T-helper 2 cell treated with Interferon-gamma antibody and Interleukin-4, amounts not matched to agents 5 μg/mL and 100 μg/mL, for 36 hours (primary cell): ENCODE measurements at regions not wholly inside any gene's neighbourhood (a gene's known extent, or its start where the extent isn't known, plus 50 kb on each side); places are given as distances from the start of the nearest gene placed in this dataset.
"Not testable (repeated sequence)": the region's sequence is repeated elsewhere in the genome, so short reads cannot be mapped to it uniquely, and the experiment has no call there.

Experiments
- DNase-seq: peaks from one replicate; pipeline ENCODE4 v3.0.0; 2021; ENCODE audit warnings: low spot score
- H3K27ac Mint-ChIP-seq: one replicate; pipeline ENCODE4 v1.8.0; 2021; ENCODE audit warnings: mild to moderate bottlenecking, mixed read lengths
- H3K27me3 Mint-ChIP-seq: one replicate; pipeline ENCODE4 v1.8.0; 2021; ENCODE audit warnings: low read depth, mixed read lengths
- H3K36me3 Mint-ChIP-seq: one replicate; pipeline ENCODE4 v1.8.0; 2021; ENCODE audit warnings: low read depth, mixed read lengths
- H3K4me1 Mint-ChIP-seq: one replicate; pipeline ENCODE4 v1.8.0; 2021; ENCODE audit warnings: low read depth, mixed read lengths
- H3K4me3 Mint-ChIP-seq: one replicate; pipeline ENCODE4 v1.8.0; 2022; ENCODE audit warnings: mild to moderate bottlenecking, moderate library complexity, mixed read lengths
- H3K9me3 Mint-ChIP-seq: one replicate; pipeline ENCODE4 v1.8.0; 2021; ENCODE audit warnings: mixed read lengths

DNA sequence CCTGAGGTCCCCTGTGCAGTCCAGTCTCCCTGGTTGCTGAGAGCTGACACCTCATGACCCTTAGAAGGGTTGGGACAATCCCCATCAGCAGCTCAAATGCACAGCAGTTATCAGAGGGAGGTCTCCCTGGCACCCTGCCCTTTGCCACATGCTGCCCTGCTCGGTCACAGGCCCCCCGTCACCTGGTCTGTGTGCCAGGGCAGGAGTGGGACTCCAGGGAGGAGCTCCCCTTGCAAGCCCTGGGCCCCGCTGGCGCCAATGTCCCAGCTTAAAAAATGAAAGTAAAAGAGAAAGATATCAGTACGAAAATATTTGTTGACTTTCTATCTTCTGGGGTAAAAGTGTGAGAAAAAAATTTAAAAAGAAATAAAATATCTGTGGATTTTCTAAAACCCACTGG, 68.1 kb upstream of the SLC22A16 start:
- H3K9me3 Mint-ChIP-seq: peaks cover 15% of the 10 kb centered on the region
- H3K27ac Mint-ChIP-seq: peak overlapping the region; percentile 74
- H3K27me3 Mint-ChIP-seq: peaks cover 11% of the 10 kb centered on the region
- peaks cover 11% of the 10 kb centered on the region for H3K4me1 Mint-ChIP-seq
- peak overlapping the region; percentile 53 for H3K4me3 Mint-ChIP-seq
- no peak for DNase-seq
- H3K36me3 Mint-ChIP-seq: peaks cover 5% of the 10 kb centered on the region

GRCh38 chr6:110543106-110543505, 66.7 kb upstream of the SLC22A16 start:
- no peak for DNase-seq
- peaks cover 11% of the 10 kb centered on the region for H3K36me3 Mint-ChIP-seq
- no peak overlapping the region for H3K4me3 Mint-ChIP-seq
- peaks cover 19% of the 10 kb centered on the region for H3K9me3 Mint-ChIP-seq
- peaks cover 14% of the 10 kb centered on the region for H3K4me1 Mint-ChIP-seq
- peaks cover 11% of the 10 kb centered on the region for H3K27me3 Mint-ChIP-seq
- no peak overlapping the region for H3K27ac Mint-ChIP-seq

DNA sequence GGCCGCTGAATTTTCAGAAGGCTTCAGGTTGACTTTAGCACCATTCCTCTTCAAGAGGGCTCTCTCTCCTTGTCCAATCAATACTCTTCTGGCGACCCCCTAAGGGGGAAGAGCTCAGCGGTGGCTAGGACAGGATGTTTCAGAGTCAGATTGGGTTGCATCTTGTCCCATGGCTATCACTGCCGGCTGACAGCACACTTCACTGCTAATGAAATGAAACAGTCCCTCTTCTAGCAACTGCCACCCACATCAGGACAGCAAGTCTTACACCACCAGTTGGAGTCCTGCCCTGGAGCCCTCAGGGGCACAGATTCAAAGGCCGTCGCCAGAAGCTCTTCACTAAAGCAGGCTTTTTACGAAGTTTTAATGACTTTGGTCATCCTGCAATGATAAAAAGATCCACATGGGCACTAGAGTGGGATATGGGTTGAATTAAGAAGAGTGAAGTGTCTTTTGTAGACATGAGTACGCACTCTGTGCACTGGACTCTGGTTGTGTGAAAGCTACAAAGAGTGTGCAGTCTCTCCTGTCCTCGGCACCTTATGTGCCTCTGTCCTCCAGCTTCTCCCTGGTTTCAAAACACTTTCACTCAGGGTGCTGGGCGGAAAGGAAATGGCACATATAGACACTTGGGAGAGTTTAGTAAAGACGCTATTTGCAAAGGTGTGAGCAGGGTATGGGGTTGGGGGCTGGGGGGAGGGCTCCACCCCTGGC, 66.1 kb upstream of the SLC22A16 start:
- DNase-seq: no peak
- Mint-ChIP-seq H3K36me3 (peaks cover 11% of the 10 kb centered on the region), H3K9me3 (peaks cover 19% of the 10 kb centered on the region), H3K27me3 (peaks cover 8% of the 10 kb centered on the region), H3K4me1 (peaks cover 21% of the 10 kb centered on the region), H3K4me3 (no peak overlapping the region), H3K27ac (no peak overlapping the region)

- H3K9me3 Mint-ChIP-seq: peaks cover 19% of the 10 kb centered on the region
- H3K4me1 Mint-ChIP-seq: peaks cover 27% of the 10 kb centered on the region
- H3K27ac Mint-ChIP-seq: no peak overlapping the region
- DNase-seq: no peak
- H3K4me3 Mint-ChIP-seq: no peak overlapping the region
- H3K36me3 Mint-ChIP-seq: peaks cover 11% of the 10 kb centered on the region
- peaks cover 5% of the 10 kb centered on the region for H3K27me3 Mint-ChIP-seq
Measured at GRCh38 chr6:110541701-110542309, 65.4 kb upstream of the SLC22A16 start.

DNA sequence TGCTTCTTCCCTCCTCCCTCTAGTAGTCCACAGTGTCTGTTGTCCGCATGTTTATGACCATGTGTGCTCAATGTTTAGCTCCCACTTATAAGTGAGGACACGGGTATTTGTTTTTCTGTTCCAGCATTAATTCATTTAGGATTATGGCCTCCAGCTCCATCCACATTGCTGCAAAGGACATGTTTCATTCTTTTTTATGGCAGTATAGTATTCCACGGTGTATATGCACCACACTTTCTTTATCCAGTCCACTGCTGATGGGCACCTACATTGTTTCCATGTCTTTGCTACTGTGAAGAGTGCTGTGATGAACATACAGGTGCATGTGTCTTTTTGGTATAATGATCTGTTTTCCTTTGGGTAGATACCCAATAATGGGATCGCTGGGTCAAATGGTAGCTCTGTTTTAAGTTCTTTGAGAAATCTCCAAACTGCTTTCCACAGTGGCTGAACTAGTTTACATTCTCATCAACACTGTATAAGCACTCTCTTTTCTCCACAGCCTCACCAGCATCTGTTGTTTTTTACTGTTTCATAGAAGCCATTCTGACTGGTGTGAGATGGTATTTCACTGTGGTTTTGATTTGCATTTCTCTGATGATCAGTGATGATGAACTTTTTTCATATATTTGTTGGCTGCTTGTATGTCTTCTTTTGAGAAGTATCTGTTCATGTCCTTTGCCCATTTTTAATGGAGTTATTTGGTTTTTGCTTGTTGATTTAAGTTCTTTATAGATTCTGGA, 63.0 kb upstream of the SLC22A16 start:
- H3K27ac Mint-ChIP-seq, H3K36me3 Mint-ChIP-seq, H3K4me3 Mint-ChIP-seq, DNase-seq, H3K27me3 Mint-ChIP-seq: not testable (repeated sequence)
- Mint-ChIP-seq H3K4me1 (peaks cover 42% of the 10 kb centered on the region), H3K9me3 (peaks cover 14% of the 10 kb centered on the region)

DNA sequence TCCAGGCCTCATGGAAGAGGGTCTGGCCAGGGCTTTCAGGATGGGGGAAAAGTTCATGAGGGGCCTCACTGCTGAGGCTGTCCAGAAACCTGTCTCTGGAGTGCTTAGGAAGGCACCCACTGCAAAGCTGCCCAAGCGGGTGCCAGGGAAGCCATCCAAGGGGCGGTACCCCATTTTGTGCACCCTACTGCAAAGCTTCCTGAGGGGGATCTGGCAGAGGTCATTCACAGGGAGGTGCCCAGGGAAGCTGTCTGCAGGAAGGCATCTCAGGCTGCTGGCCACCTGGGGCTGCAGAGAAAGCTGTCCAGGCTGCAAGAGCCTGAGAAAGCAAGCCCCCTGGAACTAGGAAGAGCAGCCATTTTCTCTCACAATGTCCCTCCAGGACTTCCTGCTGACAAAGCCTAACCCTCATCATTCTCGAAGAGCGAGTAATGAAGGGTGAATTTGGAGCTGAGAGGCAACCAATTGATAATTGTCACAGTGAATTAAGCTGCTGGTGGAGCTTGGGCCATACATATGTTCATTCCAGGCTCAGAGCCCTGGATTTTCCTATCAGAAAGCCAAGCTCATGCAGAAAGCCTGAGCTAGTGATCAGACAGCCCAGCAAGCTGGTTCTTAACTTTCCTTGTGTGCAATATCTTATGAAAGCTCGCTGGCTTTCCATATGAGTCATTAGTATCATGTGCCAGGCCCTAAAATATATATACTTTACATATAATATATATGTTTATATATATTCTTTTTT, 62.2 kb upstream of the SLC22A16 start:
- no peaks in the 10 kb centered on the region for H3K27me3 Mint-ChIP-seq
- peaks cover 14% of the 10 kb centered on the region for H3K9me3 Mint-ChIP-seq
- H3K27ac Mint-ChIP-seq: no peak overlapping the region
- H3K4me1 Mint-ChIP-seq: peaks cover 45% of the 10 kb centered on the region
- no peak for DNase-seq
- H3K4me3 Mint-ChIP-seq: no peak overlapping the region
- peaks cover 8% of the 10 kb centered on the region for H3K36me3 Mint-ChIP-seq

DNA sequence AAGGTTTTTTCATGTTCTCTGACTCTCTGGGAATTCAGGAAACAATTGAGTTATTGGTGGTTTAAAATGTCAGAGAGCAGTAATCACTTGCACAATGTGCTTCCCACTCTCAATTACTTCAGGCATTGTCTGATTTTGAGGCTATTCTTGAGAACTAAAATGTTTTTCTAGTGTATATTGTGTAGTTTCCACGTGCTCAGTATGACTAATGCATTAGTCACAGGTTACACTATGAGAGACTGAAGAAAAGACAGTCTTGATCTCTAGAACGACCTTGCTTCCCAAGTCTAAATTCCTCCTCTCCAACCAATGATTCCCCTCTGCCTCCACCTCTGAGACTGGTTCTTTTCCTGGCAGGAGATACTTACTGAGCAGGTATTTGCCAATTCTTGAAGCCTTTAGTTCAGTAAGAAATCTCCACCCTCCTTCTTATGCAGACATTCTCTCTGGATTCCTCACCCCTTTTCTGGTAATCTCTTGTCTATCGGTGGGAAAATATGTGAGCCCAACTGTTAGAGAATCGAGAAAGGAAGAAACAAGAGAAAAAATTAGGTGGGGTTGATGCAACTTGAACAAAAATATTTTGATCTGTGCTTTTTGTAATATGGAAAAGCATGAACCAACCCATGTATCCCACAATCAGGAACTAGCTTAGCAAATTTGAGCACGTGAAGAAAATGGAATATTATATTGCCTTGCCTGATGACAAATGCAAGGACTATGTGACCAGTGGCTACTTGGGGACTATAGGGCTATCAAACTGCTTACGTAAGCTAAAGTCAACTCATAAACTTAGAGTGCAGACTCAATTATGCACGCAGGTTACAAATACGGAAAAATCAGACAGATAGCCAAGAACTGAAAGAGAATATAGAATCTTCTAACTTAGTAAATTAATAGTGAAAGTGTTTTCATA, 61.1 kb upstream of the SLC22A16 start:
- Mint-ChIP-seq H3K9me3 (peaks cover 14% of the 10 kb centered on the region), H3K27ac (peak overlapping the region; percentile 48), H3K36me3 (peaks cover 8% of the 10 kb centered on the region), H3K4me1 (peaks cover 52% of the 10 kb centered on the region), H3K4me3 (peak overlapping the region; percentile 14), H3K27me3 (no peaks in the 10 kb centered on the region)
- peak; percentile 27 for DNase-seq

DNA sequence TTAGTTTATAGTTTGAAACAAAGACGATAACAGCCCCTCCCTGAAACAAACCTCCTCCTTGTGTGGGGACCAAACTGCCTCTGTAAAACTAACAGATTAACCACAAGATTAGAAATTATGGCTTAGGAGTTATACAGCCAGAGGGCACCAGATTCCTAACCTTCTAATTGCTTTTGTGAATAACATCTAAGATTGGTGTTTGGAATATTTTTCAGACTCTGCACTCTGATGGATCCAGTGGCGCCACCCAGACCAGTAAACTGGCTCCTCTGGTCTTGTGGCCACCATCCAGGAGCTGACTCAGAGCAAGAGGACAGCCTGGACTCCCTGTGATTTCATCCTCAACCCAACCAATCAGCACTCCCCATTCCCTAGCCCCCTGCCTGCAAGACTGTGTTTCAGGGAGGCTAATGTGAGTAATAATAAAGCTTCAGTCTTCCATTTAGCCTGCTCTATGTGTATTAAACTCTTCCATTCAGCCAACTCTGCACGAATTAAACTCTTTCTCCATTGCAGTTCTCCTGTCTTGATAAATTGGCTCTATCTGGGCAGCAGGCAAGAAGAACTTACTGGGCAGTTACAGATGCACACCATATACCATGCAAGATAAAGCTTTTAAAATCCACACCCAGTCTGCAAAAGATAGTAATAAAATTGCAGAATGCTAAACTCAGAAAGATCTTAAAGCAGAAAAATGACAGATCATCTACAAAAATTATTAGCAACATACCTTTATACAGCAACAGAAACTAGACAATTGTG, 58.5 kb upstream of the SLC22A16 start:
- no peak for DNase-seq
- peak overlapping the region; percentile 33 for H3K27ac Mint-ChIP-seq
- no peaks in the 10 kb centered on the region for H3K27me3 Mint-ChIP-seq
- peaks cover 13% of the 10 kb centered on the region for H3K9me3 Mint-ChIP-seq
- peaks cover 63% of the 10 kb centered on the region for H3K4me1 Mint-ChIP-seq
- H3K36me3 Mint-ChIP-seq: peaks cover 8% of the 10 kb centered on the region
- no peak overlapping the region for H3K4me3 Mint-ChIP-seq

DNA sequence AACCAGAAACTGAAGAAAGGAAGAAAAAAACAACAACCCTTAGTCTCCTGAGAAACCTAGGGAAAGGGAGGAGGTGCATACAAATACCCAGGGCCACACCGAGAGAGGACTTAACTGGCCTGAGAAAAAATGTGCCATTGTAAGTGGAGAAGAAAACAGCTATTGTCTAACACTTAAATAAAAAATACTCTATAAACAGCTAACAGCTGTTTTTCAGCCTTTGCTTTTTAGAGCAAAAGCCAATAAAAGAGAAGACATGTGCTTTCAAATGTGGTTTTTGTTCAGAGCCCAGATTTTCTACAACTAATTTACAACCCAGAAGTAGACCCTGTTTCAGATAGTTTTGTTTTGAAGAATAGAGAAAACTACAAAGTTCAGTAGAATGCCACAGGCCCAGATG, 56.0 kb upstream of the SLC22A16 start:
- Mint-ChIP-seq H3K4me3 (no peak overlapping the region), H3K9me3 (peaks cover 5% of the 10 kb centered on the region), H3K4me1 (peaks cover 66% of the 10 kb centered on the region), H3K27ac (peak overlapping the region; percentile 51), H3K36me3 (no peaks in the 10 kb centered on the region), H3K27me3 (no peaks in the 10 kb centered on the region)
- DNase-seq: no peak

DNA sequence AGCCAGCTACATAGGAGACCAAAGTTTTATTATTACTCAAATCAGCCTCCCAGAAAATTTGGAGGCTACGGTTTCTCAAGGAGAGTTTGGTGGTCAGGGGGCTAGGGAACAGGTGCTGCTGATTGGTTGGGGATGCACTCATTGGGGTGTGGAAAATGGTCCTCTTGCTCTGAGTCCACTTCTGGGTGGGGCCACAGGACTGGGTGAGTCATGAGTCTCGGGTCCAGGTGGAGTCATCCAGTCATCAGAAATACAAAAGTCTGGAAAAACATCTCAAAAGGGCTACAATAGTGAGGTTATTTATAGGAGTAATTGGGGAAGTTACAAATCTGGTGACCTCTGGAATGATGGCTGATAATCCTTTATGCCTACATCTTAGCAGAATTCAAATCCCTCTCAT, 54.3 kb upstream of the SLC22A16 start:
- no peak overlapping the region for H3K27ac Mint-ChIP-seq
- no peak for DNase-seq
- peaks cover 5% of the 10 kb centered on the region for H3K9me3 Mint-ChIP-seq
- no peaks in the 10 kb centered on the region for H3K36me3 Mint-ChIP-seq
- H3K27me3 Mint-ChIP-seq: no peaks in the 10 kb centered on the region
- H3K4me3 Mint-ChIP-seq: no peak overlapping the region
- peaks cover 51% of the 10 kb centered on the region for H3K4me1 Mint-ChIP-seq

GRCh38 chr6:110529907-110530306, 53.5 kb upstream of the SLC22A16 start:
- Mint-ChIP-seq H3K4me1 (peaks cover 46% of the 10 kb centered on the region), H3K36me3 (no peaks in the 10 kb centered on the region), H3K27ac (no peak overlapping the region), H3K27me3 (no peaks in the 10 kb centered on the region), H3K9me3 (peaks cover 1% of the 10 kb centered on the region), H3K4me3 (no peak overlapping the region)
- no peak for DNase-seq

DNA sequence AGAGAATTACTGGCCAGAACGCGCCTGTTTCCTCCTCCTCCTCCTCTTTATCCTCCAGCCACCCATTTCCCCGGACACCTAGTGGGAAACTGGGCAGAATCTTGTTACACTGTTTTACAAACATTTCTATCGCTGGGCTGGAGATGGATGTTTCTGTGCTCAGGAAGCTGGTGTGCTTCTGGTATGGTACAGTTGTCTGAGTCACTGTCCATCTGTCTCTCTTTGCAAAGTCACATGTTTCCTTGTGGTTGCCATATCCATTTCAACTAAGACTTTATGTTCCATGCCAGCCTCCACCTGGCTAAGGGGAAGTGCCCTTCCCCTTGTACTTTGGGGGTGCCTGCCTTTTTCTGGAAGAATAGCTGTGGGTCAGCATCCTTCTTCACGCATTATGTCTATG, 52.9 kb upstream of the SLC22A16 start:
- Mint-ChIP-seq H3K4me3 (no peak overlapping the region), H3K9me3 (no peaks in the 10 kb centered on the region), H3K27ac (no peak overlapping the region), H3K4me1 (peaks cover 40% of the 10 kb centered on the region), H3K27me3 (no peaks in the 10 kb centered on the region), H3K36me3 (no peaks in the 10 kb centered on the region)
- DNase-seq: no peak
